Activated T-cell treated with anti-CD3 and anti-CD28 coated beads for 24 hours (primary cell): ENCODE measurements at regions not wholly inside any gene's neighbourhood (a gene's known extent, or its start where the extent isn't known, plus 50 kb on each side); places are given as distances from the start of the nearest gene placed in this dataset.
"Not testable (repeated sequence)": the region's sequence is repeated elsewhere in the genome, so short reads cannot be mapped to it uniquely, and the experiment has no call there.

ENCODE experiments used
- DNase-seq: peaks from one replicate; pipeline ENCODE4 v3.0.0-alpha.2; 2020; ENCODE audit warnings: low read depth

DNA sequence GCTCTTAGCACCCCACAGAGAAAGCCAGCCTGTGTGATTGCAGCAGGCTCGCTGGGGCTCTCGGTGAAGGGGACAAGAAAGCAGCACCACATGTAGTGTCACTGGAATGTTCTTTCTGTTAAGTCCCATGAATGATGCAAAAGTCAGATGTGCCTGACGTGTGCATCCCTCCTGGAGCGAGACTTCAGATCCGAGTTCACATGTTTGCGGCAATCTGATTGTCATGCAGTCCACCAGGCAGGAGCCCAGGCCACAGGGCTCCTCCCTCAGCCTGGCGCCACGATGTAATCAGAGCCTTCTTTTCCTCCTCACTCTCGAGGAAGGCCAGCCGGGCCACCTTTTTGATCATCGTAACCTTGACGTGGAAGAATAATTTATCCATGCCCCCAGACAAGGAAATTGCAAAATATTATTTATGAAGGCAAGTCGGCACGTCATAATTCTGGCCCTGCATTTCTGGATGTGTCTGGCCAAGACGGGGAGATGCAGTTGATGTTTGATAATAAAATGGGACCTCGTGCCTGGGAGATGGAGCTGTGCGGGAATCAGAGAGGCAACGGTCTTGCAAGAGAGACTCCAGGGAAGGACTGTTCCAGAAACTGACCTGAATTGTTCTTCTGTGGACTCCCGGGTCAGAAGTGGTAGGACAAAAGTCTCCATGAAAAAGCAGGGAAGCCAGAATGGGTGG is 214.6 kb downstream of the PHETA1 start:
- no peak for DNase-seq

DNA sequence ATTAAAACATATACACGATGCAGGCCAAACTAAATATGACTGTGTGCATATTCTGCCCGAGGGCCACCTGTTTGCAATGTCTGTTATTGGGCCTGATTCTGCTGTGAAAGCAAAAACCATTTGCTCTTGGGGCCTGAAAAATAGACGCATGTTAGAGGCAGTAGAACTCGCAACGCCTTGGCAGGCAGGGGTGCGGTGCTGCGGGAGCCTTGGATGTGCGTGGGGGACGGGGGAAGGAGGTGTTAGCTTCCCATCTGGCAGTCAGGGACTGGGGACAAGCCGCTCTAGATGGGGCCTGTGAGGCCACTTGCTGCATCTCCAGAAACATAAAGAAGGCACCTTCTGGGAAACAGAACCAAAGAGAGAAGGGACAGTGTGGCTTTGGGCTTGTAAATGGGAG is 216.3 kb downstream of the PHETA1 start:
- DNase-seq, result no peak

DNA sequence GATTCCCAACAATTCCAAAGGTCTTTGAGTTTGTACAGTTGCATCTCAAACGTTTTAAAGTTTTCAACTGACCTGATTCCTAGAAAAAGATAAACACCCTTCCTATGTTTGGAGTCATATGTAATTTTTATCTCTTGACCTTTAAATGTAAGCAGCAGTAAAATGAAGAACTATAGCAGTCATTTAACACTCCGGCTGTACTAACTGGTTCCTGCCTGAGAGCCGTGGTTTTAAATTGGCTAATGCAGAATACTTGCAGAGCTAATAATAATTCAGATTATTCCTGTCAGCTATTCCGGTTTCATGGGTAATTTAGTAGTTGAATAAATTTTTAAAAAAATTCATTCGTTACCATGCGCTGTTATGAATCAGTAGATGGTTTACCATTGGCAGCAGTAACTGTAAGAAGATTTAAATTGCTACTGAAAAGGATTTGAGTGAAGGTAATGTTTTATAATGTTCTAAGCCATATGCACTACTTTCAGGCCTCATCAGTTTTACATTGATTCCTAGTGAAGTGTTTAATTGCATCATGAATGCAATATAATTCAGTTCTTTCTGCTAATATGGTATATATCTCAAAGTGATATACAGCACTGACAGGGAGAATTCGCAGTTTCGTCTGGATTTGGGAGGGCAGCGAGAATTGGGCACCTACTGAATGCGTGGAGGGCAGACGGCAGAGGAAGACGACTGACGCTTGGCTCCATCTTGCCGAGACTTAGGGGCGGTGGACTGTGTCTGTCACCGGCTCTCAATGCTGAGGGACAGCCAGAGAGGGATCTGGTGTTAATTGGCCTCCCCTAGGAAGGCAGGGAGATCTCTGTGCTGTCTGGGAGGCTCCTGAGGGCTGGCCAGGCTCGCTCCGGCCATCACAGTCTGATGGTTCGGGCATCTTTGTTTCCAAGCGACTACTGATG is 217.7 kb downstream of the PHETA1 start:
- no peak for DNase-seq

DNA sequence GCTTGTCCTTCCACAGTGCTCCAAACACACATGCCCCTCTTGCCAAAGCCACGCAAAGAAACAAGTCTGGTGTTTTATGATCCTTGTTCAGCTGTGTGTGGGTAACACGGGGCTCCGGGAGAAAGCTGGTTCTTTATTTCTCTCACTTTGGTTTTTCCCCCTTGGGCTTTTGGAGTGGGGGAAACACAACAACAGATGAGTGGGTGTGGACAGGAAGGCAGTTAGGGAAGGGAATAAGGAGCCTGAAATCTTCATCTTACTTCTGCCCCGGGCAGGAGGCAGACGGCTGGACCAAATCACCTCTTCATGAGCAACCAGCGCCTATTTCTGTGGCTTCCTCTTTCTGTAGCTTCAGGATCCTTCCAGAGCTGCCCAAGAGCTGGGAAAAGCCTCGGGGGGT is 218.5 kb downstream of the PHETA1 start:
- no peak for DNase-seq

DNA sequence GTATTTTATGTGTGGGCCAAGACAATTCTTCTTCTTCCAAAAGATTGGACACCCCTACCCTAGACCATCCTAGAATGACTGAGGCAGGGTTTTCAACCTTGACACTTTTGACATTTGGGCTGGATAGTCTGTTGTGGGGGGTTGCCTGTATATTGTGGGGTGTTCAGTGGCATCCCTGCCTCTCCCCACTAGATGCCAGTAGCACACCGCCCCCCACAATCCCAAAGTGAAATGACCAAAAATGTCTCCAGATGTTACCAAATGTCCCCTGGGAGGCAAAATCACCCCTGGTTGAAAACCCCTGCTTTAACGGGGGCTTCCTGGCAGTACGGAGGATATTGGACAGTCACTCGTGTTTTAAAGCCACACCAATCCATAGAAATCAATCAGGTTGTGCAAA is 219.6 kb downstream of the PHETA1 start:
- DNase-seq, result no peak

DNA sequence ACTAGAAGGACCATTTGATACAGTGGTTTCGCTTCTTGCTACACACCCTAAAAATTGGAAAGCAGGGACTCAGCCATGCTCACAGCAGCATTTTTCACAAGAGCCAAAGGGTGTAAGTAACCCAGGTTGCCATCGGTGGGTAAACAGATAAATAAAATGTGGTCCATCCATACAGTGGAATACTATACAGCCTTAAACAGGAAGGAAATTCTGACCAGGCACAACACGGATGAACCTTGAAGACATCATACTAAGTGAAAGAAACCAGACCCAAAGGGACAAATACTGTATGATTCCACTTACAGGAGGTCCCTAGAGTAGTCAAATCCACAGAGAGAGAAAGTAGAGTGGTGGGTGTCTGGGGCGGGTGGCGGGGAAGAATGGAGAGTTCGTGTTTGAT is 220.9 kb downstream of the PHETA1 start:
- DNase-seq, result no peak

DNA sequence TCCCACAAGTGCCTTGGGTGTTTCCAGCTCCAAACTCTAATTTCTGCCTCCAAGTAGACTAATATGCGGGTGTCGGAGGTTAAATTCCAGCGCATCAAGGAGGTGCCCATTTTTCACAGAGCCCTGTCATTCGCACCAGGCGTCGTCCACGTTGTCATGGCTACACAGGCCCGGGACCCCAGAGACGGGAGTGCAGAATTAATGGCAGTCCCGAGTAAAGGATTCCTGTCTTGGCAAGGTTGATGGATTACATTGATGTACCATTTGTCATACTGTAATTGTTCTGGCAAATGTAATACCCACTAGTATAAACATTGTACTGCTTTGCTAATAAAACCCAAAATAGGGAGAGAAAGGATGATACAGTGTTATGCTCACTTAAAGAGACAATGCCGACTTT is 222.9 kb upstream of the MYL2 start:
- no peak for DNase-seq

DNA sequence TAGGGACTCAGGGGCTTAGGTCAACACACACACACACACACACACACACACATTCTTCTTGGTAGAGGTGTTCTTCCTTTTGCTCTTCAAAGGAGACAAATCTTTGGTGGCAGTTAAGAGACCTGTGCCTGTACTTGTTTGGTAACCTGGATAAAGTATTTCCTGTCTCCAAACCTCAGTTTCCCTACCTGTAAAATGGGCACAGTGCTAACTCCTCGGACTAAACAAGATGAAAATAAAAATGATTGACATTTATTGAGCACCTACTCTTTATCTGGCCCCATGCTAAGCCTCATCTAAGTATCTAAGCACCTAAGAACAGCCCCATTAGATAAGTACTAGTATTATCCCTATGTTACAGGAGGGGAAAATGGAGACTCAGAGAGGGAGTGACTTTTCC is 220.8 kb upstream of the MYL2 start:
- DNase-seq, result no peak

DNA sequence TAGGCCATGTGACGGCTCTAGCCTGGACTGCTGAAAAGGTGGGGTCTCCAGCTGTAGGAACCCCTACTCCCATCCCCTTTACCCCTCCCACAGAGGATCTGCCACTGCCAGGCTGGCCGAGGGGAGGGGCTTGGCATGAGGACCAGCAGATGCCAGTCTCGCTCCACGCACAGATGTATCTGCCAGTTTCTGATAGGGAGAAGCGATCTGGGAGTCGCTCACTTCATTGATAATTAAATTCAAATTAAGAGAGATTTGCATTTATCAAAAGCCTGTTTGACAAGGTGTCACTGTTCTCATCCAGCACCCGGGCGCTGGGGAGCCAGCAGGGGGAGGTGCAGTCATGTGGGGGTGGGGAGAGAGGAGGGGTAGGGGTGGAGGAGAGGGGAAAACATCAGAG is 217.6 kb upstream of the MYL2 start:
- DNase-seq, result no peak

DNA sequence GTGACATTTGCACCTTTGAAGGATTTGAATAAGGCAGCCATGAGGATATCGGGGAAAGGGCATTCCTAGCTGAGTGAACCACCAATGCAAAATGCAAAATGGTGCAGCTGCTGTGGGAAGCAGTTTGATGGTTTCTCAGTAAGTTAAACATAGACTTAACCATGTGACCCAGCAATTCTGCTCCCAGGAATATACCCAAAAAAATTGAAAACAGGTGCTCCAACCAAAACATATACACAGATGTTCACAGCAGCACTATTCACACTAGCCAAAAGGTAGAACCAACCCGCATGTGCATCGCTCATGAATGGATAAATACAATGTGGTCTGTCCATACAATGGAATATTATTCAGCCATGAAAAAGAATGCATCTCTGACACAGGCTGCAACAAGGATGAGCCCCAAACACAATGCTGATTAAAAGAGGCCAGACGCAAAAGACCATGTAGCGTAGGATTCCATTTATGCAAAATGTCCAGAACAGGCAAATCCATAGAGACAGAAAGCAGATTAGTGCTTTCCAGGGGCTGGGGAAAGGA is 215.0 kb upstream of the MYL2 start:
- no peak for DNase-seq

DNA sequence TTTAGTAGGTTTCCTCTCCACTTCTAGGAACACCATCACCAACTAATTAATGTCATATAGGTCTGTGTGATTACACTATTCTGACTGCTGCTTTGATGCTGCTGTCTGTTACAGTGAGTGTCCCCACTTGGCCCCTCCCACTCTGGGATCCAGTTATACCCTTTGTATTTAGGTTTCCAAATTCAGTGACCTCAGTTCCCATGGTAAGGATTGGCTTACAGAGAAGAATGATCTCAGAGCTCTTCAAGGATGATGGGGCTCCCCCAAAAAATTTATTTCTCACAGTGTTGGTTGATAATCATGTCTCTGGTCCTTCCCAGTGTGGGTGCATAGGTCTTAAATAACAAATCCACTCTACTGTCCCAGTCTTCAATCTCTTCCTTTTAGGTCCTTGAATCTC is 210.0 kb upstream of the MYL2 start:
- no peak for DNase-seq

DNA sequence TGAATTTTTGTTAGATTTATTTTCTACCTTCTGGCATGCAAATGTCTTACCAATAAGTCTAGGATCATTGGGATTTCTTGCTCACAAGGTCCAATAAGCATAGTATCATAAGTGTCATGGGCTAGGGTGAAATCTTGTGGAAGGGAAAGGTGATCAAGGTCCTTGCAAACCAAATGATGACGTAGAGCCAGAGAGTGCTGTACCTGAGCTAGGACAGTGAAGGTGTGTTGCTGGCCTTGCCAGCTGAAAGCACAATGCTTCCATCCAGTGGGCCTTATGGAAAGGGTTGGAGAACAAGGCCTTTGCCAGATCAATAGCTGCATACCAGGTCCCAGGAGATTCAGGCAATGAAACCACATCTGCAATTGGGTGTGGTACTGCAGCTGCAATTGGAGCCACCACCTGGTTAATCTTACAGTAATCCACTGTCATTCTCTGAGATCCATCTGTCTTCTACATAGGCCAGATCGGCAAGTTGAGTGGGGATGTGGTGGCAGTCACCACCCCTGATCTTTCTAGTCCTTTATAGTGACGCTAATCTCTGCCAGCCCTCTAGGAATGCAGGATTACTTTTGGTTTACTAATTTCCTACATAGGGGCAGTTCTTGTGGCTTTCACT is 208.9 kb upstream of the MYL2 start:
- DNase-seq, result no peak

DNA sequence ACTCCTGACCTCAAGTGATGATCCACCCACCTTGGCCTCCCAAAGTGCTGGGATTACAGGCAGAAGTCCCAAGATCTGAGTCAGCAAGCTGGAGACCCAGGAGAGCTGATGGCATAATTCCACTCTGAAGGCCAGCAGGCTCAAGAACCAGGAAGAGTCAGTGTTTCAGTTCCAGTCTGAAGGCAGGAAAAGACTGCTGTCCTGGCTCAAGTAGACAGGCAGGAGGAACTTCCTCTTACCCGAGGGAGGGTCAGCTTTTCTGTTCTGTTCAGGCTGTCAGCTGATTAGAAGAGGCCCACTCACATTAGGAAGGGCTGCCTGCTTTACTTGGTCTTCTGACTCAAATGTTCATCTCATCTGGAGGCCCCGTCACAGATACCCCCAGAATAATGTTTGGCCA is 206.0 kb upstream of the MYL2 start:
- DNase-seq, result no peak

DNA sequence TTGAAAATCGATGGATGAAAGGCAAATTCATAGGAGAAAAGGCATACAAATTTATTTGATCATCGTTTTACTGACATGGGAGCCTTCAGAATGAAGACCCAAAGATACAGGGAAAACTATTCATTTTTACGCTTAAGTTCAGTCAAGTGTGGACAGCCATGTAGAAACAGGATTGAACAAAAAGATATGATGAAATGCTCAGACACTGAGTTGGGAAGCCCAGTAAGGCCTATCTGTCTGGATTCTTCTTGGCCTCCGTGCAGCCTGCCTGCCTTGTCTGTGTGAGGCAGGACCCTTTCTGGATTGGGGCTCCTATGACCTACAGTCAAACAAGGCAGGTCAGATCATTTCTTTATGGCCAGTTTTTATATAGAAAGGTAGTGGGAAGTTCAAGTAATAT is 203.8 kb upstream of the MYL2 start:
- DNase-seq, result no peak

DNA sequence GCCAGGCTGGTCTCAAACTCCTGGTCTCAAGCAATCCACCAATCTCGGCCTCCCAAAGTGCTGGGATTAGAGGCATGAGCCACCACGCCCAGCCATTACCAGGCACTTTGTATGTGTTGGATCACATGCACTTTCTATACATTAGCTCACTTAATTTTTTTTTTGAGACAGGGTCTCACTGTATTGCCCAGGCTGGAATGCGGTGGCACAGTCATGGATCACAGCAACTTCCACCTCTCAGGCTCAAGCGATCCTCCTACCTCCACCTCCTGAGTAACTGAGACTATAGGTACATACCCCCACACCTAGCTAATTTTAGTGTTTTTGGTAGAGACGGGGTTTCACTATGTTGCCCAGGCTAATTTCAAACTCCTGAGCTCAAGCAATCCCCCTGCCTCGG is 203.0 kb upstream of the MYL2 start:
- no peak for DNase-seq

DNA sequence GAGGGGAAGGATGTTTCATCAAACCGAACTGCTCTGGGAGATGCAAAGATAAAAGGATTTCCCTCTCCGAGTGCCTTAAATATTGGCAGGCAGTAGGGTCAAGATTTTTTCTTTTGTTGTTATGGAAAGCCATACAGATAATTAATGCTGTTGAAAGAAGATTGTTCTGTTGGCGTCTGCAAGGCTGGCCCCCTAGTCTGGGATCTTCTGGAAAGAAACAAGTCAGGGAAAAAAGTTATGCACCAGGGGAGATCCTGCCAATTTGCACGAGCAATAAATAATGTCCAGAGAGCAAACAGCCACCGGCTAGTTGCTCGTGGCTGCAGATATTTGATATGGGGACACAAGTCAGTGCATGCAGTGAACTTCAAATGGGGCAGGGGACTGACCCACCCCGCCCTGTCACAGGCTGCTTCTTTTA is 202.1 kb upstream of the MYL2 start:
- no peak for DNase-seq

DNA sequence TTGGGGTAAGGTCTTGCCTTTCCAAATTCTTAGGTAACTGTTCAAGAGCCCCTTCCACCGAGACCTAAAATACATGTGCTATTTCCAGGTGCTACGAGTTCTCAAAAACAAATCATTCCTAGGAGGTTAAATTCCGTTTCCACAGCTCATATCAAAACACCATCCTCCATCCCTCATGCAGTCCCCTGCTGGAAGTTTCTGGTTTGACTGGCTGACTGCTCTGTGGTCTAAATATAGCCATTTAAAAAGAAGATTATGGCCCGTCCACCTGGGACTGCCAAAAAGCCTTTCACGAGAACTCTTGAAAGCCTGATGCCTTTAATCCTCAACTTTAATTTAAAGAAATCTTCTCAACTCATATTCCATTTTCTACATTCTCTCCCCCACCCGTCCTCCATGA is 201.5 kb upstream of the MYL2 start:
- DNase-seq, result no peak

DNA sequence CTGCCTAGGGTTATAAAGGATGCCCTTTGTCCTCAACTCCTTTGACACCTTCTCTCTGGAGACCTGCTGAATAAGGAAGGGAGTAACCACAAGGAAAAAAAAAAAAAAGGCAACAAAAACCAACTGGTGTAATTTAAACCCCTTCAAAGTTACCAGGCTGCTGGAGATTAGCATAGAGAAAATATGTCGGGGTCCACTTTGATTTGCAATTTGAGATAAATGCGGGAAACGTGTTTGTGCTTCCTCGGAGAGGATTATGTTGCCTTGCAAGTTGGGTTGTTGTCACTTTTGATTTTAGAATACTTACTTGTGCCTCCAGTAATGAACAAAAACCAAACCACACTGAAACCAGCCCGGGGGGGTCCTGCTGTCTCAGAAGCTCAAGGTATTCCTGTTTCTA is 200.2 kb upstream of the MYL2 start:
- no peak for DNase-seq

DNA sequence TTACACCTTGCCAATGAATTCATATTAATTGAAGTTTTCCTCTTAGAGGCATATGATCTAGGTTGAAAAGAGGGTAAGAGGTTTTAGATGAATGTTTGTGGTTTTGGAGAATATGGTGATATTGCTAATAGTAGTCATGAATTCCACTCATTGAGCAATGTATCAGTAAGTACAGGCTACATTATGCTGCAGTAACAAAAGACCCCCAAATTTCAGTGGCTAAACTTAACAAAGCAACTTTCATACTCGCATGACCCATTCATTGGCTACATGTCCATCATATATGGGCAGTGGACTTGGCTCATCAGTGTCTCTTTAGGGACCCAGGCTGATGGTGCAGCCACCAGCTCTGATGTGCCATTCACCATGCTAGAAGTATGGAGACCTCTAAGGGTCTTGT is 196.6 kb upstream of the MYL2 start:
- DNase-seq, result no peak

DNA sequence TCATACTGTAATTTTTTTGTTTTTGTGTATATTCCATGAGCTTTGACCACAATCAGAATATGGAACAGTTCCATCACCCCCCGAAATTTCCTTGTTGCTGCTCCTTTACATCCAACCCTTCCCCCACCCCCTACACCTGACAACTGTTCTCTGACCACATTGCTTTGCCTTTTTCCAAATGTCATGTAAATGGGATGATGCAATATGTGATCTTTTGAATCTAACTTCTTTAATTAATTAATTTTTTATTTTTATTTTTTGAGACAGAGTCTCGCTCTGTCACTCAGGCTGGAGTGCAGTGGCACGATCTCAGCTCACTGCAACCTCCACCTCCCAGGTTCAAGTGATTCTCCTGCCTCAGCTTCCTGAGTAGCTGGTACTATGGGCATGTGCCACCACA is 192.9 kb upstream of the MYL2 start:
- not testable (repeated sequence) for DNase-seq

DNA sequence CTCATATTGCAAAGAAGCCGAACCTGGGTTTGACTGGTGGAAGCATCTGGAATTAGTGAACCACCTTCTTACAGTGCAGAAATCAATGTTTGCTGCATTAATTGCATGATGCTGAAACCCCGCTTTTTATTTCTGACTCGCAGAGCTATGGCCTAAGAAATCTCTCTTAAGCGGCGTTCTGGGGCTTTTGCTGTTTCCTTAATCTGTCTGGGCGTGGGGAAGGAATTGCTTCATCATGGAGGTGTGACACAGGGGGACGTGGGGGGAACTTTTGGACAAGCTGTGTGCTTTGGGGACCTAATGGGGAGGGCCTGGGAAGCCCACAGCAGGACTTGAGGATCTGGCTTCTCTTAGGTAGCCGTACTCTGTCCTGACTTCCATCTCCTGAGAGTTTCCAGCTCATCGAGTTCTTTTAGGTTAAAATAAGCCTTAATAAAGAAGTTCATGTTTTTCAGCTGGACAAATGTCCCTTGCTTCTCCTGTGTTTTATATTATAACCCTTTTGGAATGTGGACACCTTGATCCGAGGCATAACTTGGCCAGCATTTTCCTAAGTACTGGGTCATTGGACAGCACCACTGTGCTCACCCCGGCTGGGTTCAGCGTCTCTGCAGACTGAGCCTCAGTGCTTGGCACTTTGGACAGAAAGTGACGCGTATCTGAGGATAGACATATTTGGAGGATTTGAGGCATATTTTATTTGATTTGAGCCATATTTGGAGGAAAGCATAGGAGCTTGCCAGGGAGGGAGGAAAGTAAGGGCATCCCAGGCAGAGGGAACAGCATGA is 192.1 kb upstream of the MYL2 start:
- no peak for DNase-seq

DNA sequence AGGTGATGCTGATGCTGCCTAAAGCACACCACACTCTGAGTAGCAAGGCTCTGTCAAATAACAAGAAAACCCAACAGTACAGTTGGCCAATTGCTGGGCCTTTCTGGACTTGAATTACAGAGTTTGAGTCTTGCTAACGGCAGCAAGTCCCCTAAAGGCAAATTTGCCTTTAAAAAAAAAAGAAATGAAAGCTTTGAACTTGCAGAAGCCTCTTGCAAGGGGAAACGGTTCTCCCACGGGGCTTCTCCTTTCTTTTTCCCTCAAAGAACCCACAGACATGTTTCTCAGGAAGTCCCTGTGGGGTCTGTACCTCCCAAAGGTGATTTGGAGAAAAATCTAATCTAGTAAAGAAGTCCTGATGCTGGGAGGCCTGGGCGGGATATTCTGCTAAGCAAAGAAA is 191.3 kb upstream of the MYL2 start:
- no peak for DNase-seq
